Subcutaneous abdominal adipose tissue (tissue), 5 donors: ENCODE measurements at regions not wholly inside any gene's neighbourhood (a gene's known extent, or its start where the extent isn't known, plus 50 kb on each side); places are given as distances from the start of the nearest gene placed in this dataset.
A peak's percentile ranks its signal among the peaks of the same experiment; 100 is the strongest.

Experiments used
- H3K27ac ChIP-seq: one replicate; pipeline ENCODE4 v1.7.0; 2013; ENCODE audit warnings: low read depth, mild to moderate bottlenecking, inconsistent platforms, low read length, moderate library complexity
- H3K27me3 ChIP-seq, 5 donors: one replicate each; pipeline ENCODE4 v1.7.0; 2013; ENCODE audit warnings: low read length in 5 of 5, inconsistent platforms in 1 of 5; ENCODE audit not compliant: control insufficient read depth in 5 of 5, insufficient read depth in 4 of 5
- H3K36me3 ChIP-seq, 5 donors: one replicate each; pipeline ENCODE4 v1.7.0; 2013; ENCODE audit warnings: low read length in 5 of 5; ENCODE audit not compliant: control insufficient read depth in 5 of 5, insufficient read depth in 5 of 5
- H3K4me1 ChIP-seq, 5 donors: one replicate each; pipeline ENCODE4 v1.7.0; 2013; ENCODE audit warnings: low read length in 5 of 5, mild to moderate bottlenecking in 3 of 5, moderate library complexity in 1 of 5; ENCODE audit not compliant: control insufficient read depth in 5 of 5, insufficient read depth in 5 of 5
- H3K4me3 ChIP-seq, 5 donors: one replicate each; pipeline ENCODE4 v1.7.0; 2013; ENCODE audit warnings: low read length in 5 of 5, low read depth in 1 of 5
- H3K9ac ChIP-seq, 5 donors: one replicate each; pipeline ENCODE4 v1.7.0; 2013; ENCODE audit warnings: low read length in 5 of 5, mild to moderate bottlenecking in 4 of 5, moderate library complexity in 3 of 5
- H3K9me3 ChIP-seq, 5 donors: one replicate each; pipeline ENCODE4 v1.7.0; 2013; ENCODE audit warnings: low read length in 5 of 5; ENCODE audit not compliant: control insufficient read depth in 5 of 5
- donor health status: healthy.
- donor health status: healthy.
- donor health status: healthy.
- donor health status: healthy.
- donor health status: healthy.

- H3K9me3 ChIP-seq, result no peaks in the 10 kb centered on the region
- H3K4me1 ChIP-seq, result peaks cover 0 to 5% (median 0%) of the 10 kb centered on the region in 5 donors
- H3K4me3 ChIP-seq, result no peak overlapping the region
- H3K27ac ChIP-seq, result no peak overlapping the region
- no peaks in the 10 kb centered on the region for H3K36me3 ChIP-seq
- no peaks in the 10 kb centered on the region for H3K27me3 ChIP-seq
- no peak overlapping the region for H3K9ac ChIP-seq
These were observed 518.0 kb upstream of the MEF2C start for GRCh38 chr5:89401012-89401411.

DNA sequence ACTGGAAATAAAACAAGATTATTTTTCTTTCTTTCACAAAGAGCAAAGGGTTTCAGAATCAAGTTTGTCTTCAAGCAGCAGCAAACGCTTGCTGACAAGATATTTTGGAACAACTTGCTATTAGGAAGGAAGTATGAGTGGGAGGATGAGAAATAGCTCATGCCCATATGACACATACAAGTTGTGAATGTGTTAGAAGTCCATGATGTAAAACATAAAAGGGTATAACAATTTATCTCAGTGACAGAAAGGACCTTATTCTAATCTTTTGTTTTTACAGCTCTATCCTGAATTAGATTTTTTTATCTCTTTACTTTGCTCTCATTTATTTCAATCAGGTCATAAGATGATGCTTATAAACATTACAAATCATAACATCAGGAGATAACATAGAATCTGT lies 516.6 kb upstream of the MEF2C start:
- Histone ChIP-seq H3K4me1 (peaks cover 0 to 8% (median 3%) of the 10 kb centered on the region in 5 donors), H3K9me3 (no peaks in the 10 kb centered on the region), H3K27ac (no peak overlapping the region), H3K4me3 (no peak overlapping the region), H3K27me3 (no peaks in the 10 kb centered on the region), H3K9ac (no peak overlapping the region), H3K36me3 (no peaks in the 10 kb centered on the region)

DNA sequence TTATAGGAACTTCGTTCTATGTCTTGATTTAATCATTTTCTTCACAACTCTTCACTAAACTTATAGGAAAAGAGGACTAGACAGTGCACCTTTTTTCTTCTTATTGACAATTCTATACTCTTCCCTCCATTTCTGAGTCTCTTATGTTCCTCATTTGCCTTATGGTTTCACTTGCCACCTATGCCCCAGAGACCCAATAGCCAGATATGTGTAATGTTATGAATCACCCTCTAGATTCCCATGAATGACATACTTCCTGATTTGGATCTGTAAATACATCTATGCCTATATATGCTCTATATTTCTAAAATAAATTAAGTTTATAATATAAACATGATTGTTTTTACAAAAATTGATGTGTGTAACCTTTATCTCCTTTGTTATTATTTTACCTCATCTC lies 514.1 kb upstream of the MEF2C start:
- H3K9ac ChIP-seq, result no peak overlapping the region
- no peak overlapping the region for H3K27ac ChIP-seq

GRCh38 chr5:89396278-89396954 lies 513.4 kb upstream of the MEF2C start:
- no peak overlapping the region for H3K4me3 ChIP-seq
- no peak overlapping the region for H3K27ac ChIP-seq
- H3K27me3 ChIP-seq, result no peaks in the 10 kb centered on the region
- H3K9me3 ChIP-seq, result no peaks in the 10 kb centered on the region
- no peak overlapping the region for H3K9ac ChIP-seq
- no peaks in the 10 kb centered on the region for H3K36me3 ChIP-seq
- H3K4me1 ChIP-seq, result peaks cover 0 to 8% (median 3%) of the 10 kb centered on the region in 5 donors

More for the DNA sequence above, 514.1 kb upstream of the MEF2C start:
- H3K4me3 ChIP-seq, result no peak overlapping the region
- no peaks in the 10 kb centered on the region for H3K9me3 ChIP-seq
- H3K27me3 ChIP-seq, result no peaks in the 10 kb centered on the region
- H3K36me3 ChIP-seq, result no peaks in the 10 kb centered on the region
- peaks cover 0 to 8% (median 3%) of the 10 kb centered on the region in 5 donors for H3K4me1 ChIP-seq

DNA sequence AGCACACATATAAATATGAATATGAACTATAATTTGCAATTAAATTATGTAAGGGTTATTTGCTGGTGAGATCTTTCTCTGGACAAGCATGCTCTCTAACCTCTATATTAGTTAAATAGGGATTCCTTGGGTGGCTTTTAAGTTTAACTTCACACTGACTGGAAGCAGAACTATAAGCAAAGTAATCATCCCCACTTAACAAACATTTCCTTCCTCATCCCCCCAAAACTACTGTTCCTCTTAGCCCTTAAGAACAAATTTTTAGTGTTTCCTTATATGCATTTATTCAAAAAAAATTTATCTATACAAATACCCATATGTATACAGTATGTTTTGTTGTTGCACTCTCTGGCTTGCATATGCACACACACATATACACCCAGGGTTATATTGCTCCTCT lies 512.1 kb upstream of the MEF2C start:
- Histone ChIP-seq H3K9ac (no peak overlapping the region), H3K27me3 (no peaks in the 10 kb centered on the region), H3K4me1 (peaks cover 0 to 8% (median 3%) of the 10 kb centered on the region in 5 donors), H3K36me3 (no peaks in the 10 kb centered on the region), H3K4me3 (no peak overlapping the region), H3K9me3 (no peaks in the 10 kb centered on the region), H3K27ac (no peak overlapping the region)

- H3K4me3 ChIP-seq, result no peak overlapping the region
- H3K36me3 ChIP-seq, result no peaks in the 10 kb centered on the region
- no peaks in the 10 kb centered on the region for H3K9me3 ChIP-seq
- no peaks in the 10 kb centered on the region for H3K4me1 ChIP-seq
- H3K27ac ChIP-seq, result no peak overlapping the region
- H3K27me3 ChIP-seq, result no peaks in the 10 kb centered on the region
- no peak overlapping the region for H3K9ac ChIP-seq
These were observed 505.9 kb upstream of the MEF2C start for GRCh38 chr5:89388872-89389271.

DNA sequence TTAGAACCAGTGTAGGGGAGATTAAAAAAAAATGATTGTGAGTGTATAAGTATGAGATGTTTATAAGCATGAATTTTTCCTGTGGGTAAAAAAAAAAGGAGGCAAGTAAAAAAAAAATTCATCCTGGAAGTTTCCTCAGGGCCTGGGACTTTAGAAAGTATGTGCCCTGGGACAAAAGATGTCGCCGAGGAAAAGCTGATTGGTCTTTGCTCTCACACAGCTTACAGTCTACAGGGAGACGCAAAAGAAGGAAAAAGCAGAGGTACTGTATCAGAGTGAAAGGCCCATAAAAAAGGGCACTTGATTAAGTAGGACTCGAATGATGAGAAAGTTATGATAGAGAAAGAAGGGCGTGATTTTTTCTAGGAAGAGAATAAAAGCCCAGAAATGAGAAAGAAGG lies 501.4 kb upstream of the MEF2C start:
- H3K4me1 ChIP-seq, result no peaks in the 10 kb centered on the region

GRCh38 chr5:89380635-89381034 lies 497.7 kb upstream of the MEF2C start:
- no peak overlapping the region for H3K4me3 ChIP-seq
- H3K9ac ChIP-seq, result no peak overlapping the region
- H3K27ac ChIP-seq, result no peak overlapping the region
- no peaks in the 10 kb centered on the region for H3K9me3 ChIP-seq
- H3K4me1 ChIP-seq, result peaks cover 0 to 5% (median 0%) of the 10 kb centered on the region in 5 donors
- H3K36me3 ChIP-seq, result no peaks in the 10 kb centered on the region
- H3K27me3 ChIP-seq, result no peaks in the 10 kb centered on the region

More for the DNA sequence above, 501.4 kb upstream of the MEF2C start:
- Histone ChIP-seq H3K9ac (no peak overlapping the region), H3K4me3 (no peak overlapping the region), H3K27ac (no peak overlapping the region), H3K27me3 (no peaks in the 10 kb centered on the region), H3K36me3 (no peaks in the 10 kb centered on the region), H3K9me3 (no peaks in the 10 kb centered on the region)

GRCh38 chr5:89377767-89378455 lies 494.9 kb upstream of the MEF2C start:
- Histone ChIP-seq H3K27ac (no peak overlapping the region), H3K9ac (peak overlapping the region in 1 of 5 donors; percentile 25), H3K27me3 (no peaks in the 10 kb centered on the region), H3K4me1 (peaks cover 0 to 5% (median 0%) of the 10 kb centered on the region in 5 donors), H3K4me3 (no peak overlapping the region), H3K9me3 (no peaks in the 10 kb centered on the region), H3K36me3 (no peaks in the 10 kb centered on the region)

GRCh38 chr5:89374818-89375521 lies 492.0 kb upstream of the MEF2C start:
- Histone ChIP-seq H3K4me1 (peaks cover 0 to 5% (median 0%) of the 10 kb centered on the region in 5 donors), H3K27me3 (no peaks in the 10 kb centered on the region), H3K9ac (no peak overlapping the region), H3K36me3 (no peaks in the 10 kb centered on the region), H3K9me3 (peaks cover 0 to 7% (median 0%) of the 10 kb centered on the region in 5 donors), H3K27ac (no peak overlapping the region), H3K4me3 (no peak overlapping the region)
